ENCODE measurements at regions not wholly inside any gene's neighbourhood (a gene's known extent, or its start where the extent isn't known, plus 50 kb on each side); places are given as distances from the start of the nearest gene placed in this dataset.

DNA sequence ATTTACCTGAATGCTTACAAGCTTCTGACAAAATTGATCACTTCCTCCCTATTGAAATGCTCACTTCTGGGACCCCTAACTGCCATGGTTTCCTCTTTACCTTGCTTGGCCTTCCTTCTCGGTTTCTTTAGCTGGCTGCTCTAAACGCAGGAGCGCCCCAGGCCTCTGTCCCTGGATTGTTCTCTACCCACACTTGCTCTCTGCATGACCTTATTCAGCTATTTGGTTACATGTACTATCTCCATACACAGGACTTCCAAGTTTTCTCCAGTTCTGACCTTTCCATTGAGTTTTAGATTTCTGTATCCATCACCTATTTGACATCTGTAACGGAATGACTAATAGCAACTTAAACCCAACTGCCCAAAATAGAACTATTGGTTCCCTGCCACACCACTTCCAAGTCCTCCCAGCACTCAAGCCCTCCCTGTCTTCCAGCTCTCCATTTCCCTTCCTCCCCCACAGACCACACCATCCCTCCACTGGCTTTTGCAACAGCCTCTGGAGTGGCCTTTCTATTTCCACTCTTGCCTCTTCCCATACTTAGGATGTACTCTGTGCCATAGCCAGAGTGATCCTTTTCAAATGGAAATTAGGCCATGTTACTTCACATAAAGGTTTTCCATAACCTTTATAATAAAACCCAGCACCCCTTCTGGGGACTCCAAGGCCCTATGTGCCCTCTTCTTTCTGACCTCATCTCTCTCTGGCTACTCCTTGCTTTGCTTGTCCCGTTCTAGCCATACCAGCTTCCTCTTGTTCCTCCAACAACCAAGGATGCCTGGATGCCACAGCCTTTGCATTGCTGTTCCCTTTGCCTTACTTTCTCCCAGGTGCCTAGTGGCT, 202.2 kb downstream of the AEBP2 start:
- no peaks in the 10 kb centered on the region for H3K4me1 Mint-ChIP-seq
- H3K9me3 Mint-ChIP-seq: no peaks in the 10 kb centered on the region
- DNase-seq: no peak
- H3K27me3 Mint-ChIP-seq: no peaks in the 10 kb centered on the region
- H3K27ac Mint-ChIP-seq: no peak overlapping the region
- intact Hi-C loops (cut with micrococcal nuclease): no loop called here
- no peaks in the 10 kb centered on the region for H3K36me3 Mint-ChIP-seq (ENCODE audit: low read depth)
- H3K4me3 Mint-ChIP-seq: no peak overlapping the region

DNA sequence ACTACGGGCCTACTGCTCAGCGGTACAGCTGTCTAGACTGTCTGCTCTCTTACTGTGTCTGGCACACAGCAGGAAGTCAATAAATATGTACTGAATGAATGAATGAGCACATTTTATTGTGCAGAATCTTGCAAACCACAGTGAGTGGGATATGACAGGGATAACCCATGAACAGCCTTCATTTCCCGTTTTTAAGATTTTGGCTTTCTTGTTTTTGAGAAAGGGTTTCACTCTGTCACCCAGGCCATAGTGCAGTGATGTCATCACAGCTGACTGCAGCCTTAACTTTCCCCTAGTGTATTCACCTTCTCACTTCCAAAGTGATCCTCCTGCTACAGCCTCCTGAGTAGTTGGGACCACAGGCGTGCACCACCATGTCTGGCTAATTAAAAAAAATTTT, 203.1 kb downstream of the AEBP2 start:
- DNase-seq: no peak
- H3K4me3 Mint-ChIP-seq: no peak overlapping the region
- no peaks in the 10 kb centered on the region for H3K27me3 Mint-ChIP-seq
- no peaks in the 10 kb centered on the region for H3K4me1 Mint-ChIP-seq
- intact Hi-C loops (cut with micrococcal nuclease): no loop called here
- no peak overlapping the region for H3K27ac Mint-ChIP-seq
- no peaks in the 10 kb centered on the region for H3K9me3 Mint-ChIP-seq
- H3K36me3 Mint-ChIP-seq (ENCODE audit: low read depth): no peaks in the 10 kb centered on the region

DNA sequence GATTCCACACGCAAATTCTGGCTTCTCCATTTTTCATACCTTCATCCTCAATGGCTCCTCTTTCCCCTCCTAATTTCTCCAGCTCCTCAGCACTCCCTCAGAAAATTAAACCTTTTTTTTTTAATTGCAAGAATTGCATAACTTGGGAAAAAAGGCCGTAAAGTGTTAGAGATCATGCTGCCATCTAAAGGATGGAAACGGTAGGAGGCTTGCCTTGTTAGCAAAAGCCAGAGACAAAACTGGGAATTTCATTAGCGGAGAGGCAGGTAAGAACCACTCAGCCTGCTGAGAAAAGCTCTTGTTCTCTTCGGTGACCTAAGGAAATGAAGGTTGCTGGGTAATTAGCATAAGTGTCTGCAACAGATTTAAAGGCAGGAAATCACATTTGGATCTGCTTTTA, 204.3 kb downstream of the AEBP2 start:
- Mint-ChIP-seq H3K4me3 (no peak overlapping the region), H3K4me1 (no peaks in the 10 kb centered on the region), H3K27ac (no peak overlapping the region), H3K27me3 (no peaks in the 10 kb centered on the region), H3K36me3 (ENCODE audit: low read depth) (no peaks in the 10 kb centered on the region), H3K9me3 (no peaks in the 10 kb centered on the region)
- DNase-seq: no peak
- intact Hi-C loops (cut with micrococcal nuclease): no loop called here

DNA sequence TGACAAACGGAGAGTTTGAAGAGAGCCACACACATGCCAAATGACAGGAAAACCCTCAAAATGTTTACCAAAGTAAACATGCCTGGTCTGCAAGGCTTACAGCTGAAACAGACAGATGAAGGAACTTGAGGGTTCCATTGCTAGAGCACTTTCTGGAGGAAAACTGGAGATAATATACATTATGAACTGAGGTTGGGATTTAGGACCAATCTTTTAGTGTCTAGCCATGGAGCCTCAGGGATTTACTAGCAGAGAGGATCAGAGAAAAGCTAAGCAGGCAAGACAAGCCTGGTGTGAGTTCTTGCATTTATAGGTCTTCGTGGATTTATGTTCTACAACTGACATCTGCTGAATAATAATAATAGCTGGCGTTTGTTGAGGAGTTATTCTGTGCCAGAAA, 205.3 kb downstream of the AEBP2 start:
- intact Hi-C loops (cut with micrococcal nuclease): no loop called here
- Mint-ChIP-seq H3K4me1 (no peaks in the 10 kb centered on the region), H3K36me3 (ENCODE audit: low read depth) (no peaks in the 10 kb centered on the region), H3K27me3 (no peaks in the 10 kb centered on the region), H3K9me3 (no peaks in the 10 kb centered on the region), H3K27ac (no peak overlapping the region), H3K4me3 (no peak overlapping the region)
- no peak for DNase-seq

DNA sequence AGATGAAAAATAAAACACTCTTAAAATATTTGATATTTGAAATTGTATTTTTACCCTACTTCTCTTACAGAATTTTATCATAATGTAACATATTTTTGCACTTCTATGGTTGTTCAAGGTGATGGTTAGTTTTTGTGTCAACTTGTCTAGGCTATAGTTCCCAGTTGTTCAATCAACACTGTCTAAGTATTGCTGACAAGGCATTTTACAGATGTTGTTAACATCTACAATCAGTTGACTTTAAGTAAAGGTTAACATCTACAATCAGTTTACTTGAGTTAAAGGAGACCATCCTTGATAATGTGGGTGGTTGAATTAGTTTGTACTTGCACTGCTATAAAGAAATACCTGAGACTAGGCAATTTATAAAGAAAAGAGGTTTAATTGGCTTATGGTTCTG, 206.5 kb downstream of the AEBP2 start:
- intact Hi-C loops (cut with micrococcal nuclease): no loop called here
- no peak for DNase-seq
- Mint-ChIP-seq H3K4me3 (no peak overlapping the region), H3K36me3 (ENCODE audit: low read depth) (no peaks in the 10 kb centered on the region), H3K4me1 (no peaks in the 10 kb centered on the region), H3K9me3 (no peaks in the 10 kb centered on the region), H3K27me3 (no peaks in the 10 kb centered on the region), H3K27ac (no peak overlapping the region)

DNA sequence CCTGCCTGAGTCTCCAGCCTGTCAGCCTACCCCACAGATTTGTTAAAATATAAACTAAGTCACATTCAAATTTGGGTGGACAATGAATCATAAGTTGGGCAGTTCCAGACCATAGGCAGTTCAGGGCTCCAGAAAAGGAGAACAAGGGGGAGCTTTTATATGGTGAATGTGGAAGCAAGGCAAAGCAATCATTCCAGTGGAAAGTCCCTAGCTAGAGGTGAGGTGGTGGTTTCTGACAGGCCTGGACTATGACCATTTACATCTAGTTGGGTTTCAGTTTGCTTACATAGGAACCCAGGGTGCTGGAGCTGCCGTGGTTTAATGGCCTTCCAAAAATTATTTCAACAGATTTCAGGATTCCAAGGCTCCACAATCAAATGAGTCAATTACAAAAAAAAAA, 207.3 kb downstream of the AEBP2 start:
- Mint-ChIP-seq H3K27ac (no peak overlapping the region), H3K9me3 (no peaks in the 10 kb centered on the region), H3K4me3 (no peak overlapping the region), H3K27me3 (no peaks in the 10 kb centered on the region), H3K36me3 (ENCODE audit: low read depth) (no peaks in the 10 kb centered on the region), H3K4me1 (no peaks in the 10 kb centered on the region)
- intact Hi-C loops (cut with micrococcal nuclease): no loop called here
- DNase-seq: no peak

DNA sequence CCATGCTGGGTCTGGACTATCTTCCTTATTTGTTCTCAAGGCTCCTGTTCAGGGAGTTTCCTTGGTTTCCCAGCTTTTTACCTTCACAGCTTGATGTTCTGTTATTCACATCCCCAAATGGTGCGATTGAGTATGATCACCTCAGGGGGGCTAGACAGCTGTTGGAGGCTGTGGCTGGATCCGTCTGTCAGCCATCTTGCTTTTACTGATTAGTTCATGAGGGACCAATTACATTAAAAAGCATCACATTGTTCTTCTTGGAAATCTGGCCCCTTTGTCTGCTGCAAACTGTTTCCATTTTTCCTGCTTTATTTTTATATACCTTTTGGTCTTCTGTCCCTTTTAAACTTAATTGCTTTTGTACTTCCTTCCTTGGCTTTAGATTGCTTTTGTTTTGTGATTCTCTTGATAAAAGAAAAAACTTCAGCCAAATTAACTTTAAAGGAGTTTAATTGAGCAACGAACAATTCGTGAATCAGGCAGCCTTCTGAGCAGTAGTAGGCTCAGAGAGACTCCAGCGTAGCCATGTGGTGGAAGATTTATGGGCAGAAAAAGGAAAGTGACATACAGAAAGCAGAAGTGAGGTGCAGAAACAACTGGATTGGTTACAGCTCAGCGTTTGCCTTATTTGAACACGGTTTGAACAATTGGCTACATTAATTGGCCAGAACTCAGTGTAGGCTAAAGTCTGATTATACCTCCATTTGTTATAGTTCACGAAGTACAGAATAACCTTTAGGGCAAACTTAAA, 208.7 kb downstream of the AEBP2 start:
- no peaks in the 10 kb centered on the region for H3K9me3 Mint-ChIP-seq
- intact Hi-C loops (cut with micrococcal nuclease): no loop called here
- H3K4me1 Mint-ChIP-seq: no peaks in the 10 kb centered on the region
- no peaks in the 10 kb centered on the region for H3K27me3 Mint-ChIP-seq
- no peaks in the 10 kb centered on the region for H3K36me3 Mint-ChIP-seq (ENCODE audit: low read depth)
- no peak overlapping the region for H3K27ac Mint-ChIP-seq
- H3K4me3 Mint-ChIP-seq: no peak overlapping the region
- no peak for DNase-seq

DNA sequence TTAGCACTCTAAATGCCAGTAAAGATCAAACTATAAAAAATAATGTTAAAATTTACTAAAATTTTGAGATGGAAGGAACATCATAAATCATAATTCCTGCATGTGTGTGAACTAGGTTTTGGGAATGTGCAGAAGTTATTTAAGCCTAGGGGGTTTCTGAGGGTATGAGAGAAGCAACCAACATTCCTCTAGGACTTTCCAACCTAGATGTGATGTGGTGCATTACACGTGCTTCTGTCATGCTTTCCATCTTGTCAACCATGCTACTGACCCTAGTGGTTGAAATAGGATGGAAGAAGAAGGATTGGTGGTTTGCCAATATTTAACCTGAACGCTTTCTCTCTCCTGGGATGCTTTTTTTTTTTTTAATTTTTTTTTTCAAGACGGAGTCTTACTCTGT, 209.3 kb downstream of the AEBP2 start:
- H3K9me3 Mint-ChIP-seq: no peaks in the 10 kb centered on the region
- no peak overlapping the region for H3K4me3 Mint-ChIP-seq
- no peaks in the 10 kb centered on the region for H3K27me3 Mint-ChIP-seq
- intact Hi-C loops (cut with micrococcal nuclease): no loop called here
- H3K4me1 Mint-ChIP-seq: no peaks in the 10 kb centered on the region
- no peak for DNase-seq
- no peak overlapping the region for H3K27ac Mint-ChIP-seq
- no peaks in the 10 kb centered on the region for H3K36me3 Mint-ChIP-seq (ENCODE audit: low read depth)

DNA sequence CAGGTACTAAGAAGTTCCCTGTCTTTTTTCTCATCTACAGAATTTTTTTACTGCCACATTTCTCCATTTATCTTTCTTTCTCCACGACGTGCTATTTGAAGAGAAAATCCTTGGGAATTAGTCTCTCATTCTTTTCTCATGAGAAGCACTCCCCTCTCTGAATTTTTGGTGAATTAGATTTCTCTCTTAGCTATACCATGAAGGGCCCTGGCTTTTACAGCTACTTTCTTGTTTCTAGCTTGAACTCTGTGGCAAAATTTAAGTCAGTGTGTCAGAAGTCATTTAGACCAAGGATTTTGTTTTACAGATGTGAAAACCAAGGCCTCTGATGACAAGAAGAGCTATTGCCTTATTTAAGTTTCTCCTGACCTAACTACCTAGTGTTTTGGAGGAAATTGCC, 213.1 kb downstream of the AEBP2 start:
- no peaks in the 10 kb centered on the region for H3K9me3 Mint-ChIP-seq
- H3K27ac Mint-ChIP-seq: no peak overlapping the region
- H3K27me3 Mint-ChIP-seq: no peaks in the 10 kb centered on the region
- DNase-seq: no peak
- H3K36me3 Mint-ChIP-seq (ENCODE audit: low read depth): no peaks in the 10 kb centered on the region
- no peaks in the 10 kb centered on the region for H3K4me1 Mint-ChIP-seq
- H3K4me3 Mint-ChIP-seq: no peak overlapping the region
- intact Hi-C loops (cut with micrococcal nuclease): no loop called here

DNA sequence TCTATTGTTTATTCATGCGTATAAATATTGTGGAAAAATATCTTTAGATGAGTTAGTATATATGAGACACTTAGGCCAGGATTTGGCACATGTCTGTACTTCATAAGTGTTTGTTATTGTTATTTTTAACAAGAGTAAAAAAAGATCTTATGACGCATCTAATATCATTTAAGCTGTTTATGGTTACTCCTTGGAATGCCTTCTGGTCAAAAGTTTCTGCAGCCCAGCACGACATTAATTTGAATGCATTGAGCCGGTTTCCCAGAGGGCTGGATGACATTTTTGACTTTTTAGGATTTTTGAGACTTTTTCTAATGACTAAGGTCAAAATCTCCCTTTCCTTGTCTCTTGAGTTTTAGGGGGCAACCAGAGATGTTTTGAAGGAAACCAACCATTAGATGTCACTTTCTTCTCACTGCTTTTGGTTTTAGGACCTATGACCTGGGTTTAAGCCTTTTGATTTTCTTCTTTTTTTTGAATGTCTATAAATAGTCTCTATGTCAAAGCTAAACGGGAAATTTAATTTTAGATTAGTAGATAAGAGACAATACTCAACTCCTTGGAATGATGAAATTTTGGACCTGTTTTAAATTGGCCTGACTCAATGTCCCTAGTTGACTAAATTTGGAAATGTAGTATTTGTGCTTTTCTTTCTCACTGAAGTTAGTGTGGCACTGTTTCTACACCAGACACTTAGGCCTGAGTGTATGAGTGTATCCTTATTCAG, 215.5 kb downstream of the AEBP2 start:
- Mint-ChIP-seq H3K27ac (no peak overlapping the region), H3K36me3 (ENCODE audit: low read depth) (no peaks in the 10 kb centered on the region)
- no peak for DNase-seq

DNA sequence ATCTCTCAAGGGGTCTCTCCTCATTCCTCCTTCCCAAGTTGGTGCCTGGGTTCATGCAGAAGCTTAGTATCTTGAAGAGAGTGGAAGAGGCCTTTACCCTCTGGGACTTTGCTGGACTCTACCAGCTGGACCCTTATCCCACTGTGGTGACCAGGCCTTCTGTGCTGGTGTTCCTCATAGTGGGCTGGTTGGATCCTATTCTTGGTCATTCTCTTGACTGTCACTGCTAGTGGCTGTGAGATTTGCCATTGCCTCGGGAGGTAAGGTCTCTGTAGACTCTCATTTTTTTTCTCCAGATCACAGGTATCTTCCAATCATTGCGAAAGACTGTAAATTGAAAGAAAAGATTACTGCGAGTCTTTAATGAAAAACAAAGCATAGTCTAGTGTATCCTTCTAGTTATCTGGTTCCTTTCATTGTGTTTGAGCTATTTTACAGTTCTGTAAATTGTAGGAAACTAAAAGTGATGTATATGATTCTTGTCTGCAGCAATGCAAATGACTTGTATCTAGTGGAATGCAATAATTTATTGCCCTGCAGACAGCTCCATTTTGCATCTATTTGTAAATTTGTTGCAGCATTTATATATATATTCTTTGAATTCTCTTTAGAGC, 217.9 kb downstream of the AEBP2 start:
- H3K9me3 Mint-ChIP-seq: no peaks in the 10 kb centered on the region
- DNase-seq: no peak
- intact Hi-C loops (cut with micrococcal nuclease): no loop called here
- no peak overlapping the region for H3K27ac Mint-ChIP-seq
- H3K4me1 Mint-ChIP-seq: peaks cover 3% of the 10 kb centered on the region
- H3K4me3 Mint-ChIP-seq: no peak overlapping the region
- H3K36me3 Mint-ChIP-seq (ENCODE audit: low read depth): no peaks in the 10 kb centered on the region
- no peaks in the 10 kb centered on the region for H3K27me3 Mint-ChIP-seq

More for the DNA sequence above, 215.5 kb downstream of the AEBP2 start:
- Mint-ChIP-seq H3K4me3 (no peak overlapping the region), H3K4me1 (no peaks in the 10 kb centered on the region), H3K9me3 (no peaks in the 10 kb centered on the region), H3K27me3 (no peaks in the 10 kb centered on the region)
- intact Hi-C loops (cut with micrococcal nuclease): no loop called here

DNA sequence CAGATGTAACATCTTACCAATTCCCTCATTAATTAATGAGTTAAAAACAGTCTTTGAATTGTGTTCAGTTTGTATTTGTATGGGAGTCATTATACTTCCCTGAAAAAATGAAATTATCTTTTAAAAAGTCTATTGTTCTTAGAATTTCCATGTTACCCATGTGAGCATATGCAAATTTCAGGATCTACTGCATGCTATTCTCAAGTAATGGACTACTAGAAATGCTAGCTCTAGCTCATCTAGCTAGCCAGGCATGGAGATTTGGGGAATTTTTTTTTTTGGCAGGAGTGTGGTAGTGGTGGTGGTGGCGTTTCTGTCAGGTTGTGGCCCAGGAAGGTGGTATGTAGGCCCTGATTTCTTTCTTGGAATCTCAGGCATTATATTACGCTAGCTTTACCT, 218.4 kb downstream of the AEBP2 start:
- Mint-ChIP-seq H3K4me3 (no peak overlapping the region), H3K9me3 (no peaks in the 10 kb centered on the region), H3K4me1 (peaks cover 3% of the 10 kb centered on the region), H3K36me3 (ENCODE audit: low read depth) (no peaks in the 10 kb centered on the region), H3K27ac (no peak overlapping the region), H3K27me3 (no peaks in the 10 kb centered on the region)
- intact Hi-C loops (cut with micrococcal nuclease): no loop called here
- no peak for DNase-seq

DNA sequence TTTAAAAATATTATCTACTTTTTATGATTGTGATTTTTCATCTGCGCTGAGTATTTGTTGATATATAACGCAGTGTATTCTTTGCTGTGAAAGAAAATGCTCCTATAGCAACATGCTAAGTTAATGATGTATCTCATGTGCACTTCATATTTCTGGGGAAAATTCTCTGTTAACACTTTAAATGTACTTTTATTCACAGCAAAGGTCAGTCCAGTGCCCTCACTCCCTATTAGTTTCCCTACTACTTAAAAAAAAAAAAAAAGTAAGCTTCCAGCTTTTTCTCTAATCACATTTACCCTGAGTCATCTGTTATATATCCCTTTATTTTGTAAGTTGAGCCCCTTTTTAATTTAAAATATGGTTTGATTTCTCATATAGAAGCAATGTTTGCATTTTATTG, 219.8 kb downstream of the AEBP2 start:
- Mint-ChIP-seq H3K9me3 (peaks cover 5% of the 10 kb centered on the region), H3K27me3 (no peaks in the 10 kb centered on the region)

DNA sequence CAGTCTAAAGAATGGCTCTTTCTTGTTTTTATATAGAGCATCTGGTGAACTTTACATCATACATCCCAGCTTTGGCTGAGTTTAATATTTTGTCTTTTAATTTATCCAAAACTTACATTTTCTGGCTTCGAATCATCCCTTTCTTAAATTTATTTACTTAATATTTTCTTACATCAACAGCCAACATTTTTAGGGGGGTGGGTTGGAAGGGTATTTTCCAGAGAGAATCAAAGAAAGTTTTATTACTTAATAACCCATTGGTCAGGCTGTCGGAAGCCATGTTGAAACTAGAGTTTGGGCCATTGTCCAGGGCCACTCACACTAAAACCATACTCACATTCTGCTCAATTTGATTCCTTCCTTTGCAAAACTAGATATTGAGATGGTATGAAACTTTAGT, 220.2 kb downstream of the AEBP2 start:
- no peak overlapping the region for H3K4me3 Mint-ChIP-seq
- H3K27me3 Mint-ChIP-seq: no peaks in the 10 kb centered on the region
- H3K36me3 Mint-ChIP-seq (ENCODE audit: low read depth): no peaks in the 10 kb centered on the region
- intact Hi-C loops (cut with micrococcal nuclease): no loop called here
- H3K9me3 Mint-ChIP-seq: peaks cover 5% of the 10 kb centered on the region
- no peak overlapping the region for H3K27ac Mint-ChIP-seq
- peaks cover 3% of the 10 kb centered on the region for H3K4me1 Mint-ChIP-seq
- no peak for DNase-seq

More for the DNA sequence above, 219.8 kb downstream of the AEBP2 start:
- Mint-ChIP-seq H3K4me3 (no peak overlapping the region), H3K27ac (no peak overlapping the region), H3K36me3 (ENCODE audit: low read depth) (no peaks in the 10 kb centered on the region), H3K4me1 (peaks cover 3% of the 10 kb centered on the region)
- intact Hi-C loops (cut with micrococcal nuclease): no loop called here
- no peak for DNase-seq
